ENCODE measurements at regions not wholly inside any gene's neighbourhood (a gene's known extent, or its start where the extent isn't known, plus 50 kb on each side); places are given as distances from the start of the nearest gene placed in this dataset.

GRCh38 chr3:34381243-34381642 lies 582.8 kb downstream of the PDCD6IP start:
- TF ChIP-seq EZH2 (IDR thresholded peaks at IDR 0.05; ENCODE audit: borderline replicate concordance, insufficient read depth, low read depth, low read length, poor library complexity, severe bottlenecking) (no peak), CTCF (IDR thresholded peaks at IDR 0.05) (no peak)
